HG03342 (cell line): ENCODE measurements at regions not wholly inside any gene's neighbourhood (a gene's known extent, or its start where the extent isn't known, plus 50 kb on each side); places are given as distances from the start of the nearest gene placed in this dataset.
A peak's percentile ranks its signal among the peaks of the same experiment; 100 is the strongest.
"Not testable (repeated sequence)": the region's sequence is repeated elsewhere in the genome, so short reads cannot be mapped to it uniquely, and the experiment has no call there.

ENCODE experiments used
- ATAC-seq: cut with Tn5 transposase; IDR thresholded peaks from one replicate; pipeline ENCODE4 v1.9.1; 2021; ENCODE audit warnings: mild to moderate bottlenecking, moderate library complexity; ENCODE audit not compliant: unreplicated experiment

DNA sequence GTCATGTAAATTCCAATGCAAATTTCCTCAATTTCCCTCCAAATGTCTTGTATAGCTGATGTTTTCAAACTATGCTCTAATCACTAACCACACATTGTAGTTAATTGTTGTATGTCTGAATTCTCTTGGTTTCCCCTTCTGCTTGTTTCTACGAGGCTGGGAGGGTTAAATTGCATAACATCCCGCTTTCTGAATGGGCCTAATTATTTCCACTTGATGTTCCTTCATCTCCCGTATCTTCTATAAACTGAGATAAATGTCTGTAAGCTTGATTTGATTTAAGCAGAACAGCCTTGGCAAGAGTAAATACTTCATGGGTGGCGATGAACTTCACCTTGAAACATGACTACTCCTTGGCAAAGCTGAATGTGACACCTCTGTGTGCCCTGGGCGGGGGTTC, 72.2 kb downstream of the SERINC2 start:
- no peak for ATAC-seq

DNA sequence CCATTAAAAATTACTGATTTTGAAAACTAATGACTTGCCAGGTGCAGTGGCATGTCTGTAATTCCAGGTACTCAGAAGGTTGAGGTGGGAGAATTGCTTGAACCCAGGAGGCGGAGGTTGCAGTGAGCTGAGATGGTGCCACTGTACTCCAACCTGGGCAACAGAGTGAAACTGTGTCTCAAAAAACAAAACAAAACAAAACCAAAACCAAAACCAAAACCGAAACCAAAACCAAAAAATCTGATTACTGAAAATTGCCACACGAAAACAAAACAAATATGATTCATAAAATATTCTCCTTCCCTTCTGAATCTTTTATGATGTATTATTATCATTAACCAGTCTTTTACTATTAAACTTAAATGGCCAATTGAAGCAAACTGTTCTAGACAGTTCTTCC, 74.1 kb downstream of the SERINC2 start:
- ATAC-seq = no peak

DNA sequence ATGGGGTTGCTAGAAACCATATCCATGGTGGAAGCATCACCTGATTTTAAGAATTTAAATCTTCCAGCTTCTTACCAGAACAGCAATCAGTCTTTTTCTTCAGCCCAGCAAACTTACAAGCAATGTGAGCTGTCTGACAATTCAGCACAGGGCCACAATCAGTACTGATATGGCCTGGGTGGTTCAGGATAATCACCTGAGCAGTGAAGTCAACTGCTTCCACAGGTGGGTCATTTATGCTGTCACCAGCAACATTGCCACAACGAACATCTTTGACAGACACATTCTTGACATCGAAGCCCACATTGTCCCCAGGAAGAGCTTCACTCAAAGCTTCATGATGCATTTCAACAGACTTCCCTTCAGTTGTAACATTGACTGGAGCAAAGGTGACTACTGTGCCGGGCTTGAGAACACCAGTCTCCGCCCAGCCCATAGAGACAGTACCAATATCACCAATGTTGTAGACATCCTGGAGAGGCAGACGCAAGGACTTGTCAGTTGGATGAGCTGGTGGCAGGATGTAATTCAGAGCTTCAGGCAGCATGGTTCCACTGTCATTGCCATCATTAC, 74.8 kb downstream of the SERINC2 start:
- ATAC-seq = no peak

DNA sequence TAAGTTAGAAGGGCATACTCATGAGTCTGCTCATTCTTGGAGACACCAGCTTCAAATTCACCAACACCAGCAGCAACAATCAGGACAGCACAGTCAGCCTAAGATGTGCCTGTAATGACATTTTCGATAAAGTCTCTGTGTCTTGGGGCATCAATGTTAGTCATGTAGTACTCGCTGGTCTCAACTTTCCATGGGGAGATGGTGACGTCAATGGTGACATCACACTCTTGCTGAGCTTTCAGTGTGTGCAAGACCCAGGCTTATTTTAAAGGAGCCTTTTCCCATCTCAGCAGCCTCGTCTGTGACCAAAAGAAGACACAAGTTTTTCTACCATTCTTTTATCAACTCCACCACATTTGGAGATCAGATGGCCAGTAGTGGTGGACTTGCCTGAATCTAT, 75.5 kb downstream of the SERINC2 start:
- ATAC-seq = no peak

DNA sequence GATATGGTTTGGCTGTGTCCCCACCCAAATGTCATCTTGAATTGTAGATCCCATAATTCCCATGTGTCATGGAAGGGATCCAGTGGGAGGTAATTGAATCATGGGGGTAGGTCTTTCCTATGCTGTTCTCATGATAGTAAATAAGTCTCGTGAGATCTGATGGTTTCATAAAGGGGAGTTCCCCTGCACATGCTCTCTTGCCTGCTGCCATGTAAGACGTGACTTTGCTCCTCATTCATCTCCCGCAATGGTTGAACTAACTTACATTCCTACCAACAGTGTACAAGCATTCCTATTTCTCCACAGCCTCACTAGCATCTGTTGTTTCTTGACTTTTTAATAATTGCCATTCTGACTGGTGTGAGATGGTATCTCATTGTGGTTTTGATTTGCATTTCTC, 76.6 kb downstream of the SERINC2 start:
- not testable (repeated sequence) for ATAC-seq

DNA sequence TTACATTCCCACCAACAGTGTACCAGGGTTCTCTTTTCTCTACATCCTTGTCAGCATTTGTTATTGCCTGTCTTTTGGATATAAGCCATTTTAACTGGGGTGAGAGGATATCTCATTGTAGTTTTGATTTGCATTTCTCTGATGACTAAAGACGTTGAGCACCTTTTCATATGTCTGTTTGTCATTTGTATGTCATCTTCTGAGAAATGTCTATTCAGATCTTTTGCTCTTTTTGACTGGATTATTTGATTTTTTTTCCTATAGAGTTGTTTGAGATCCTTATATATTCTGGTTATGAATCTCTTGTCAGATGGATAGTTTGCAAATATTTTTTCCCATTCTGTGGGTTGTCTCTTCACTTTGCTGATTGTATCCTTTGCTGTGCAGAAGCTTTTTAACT, 77.6 kb downstream of the SERINC2 start:
- ATAC-seq = not testable (repeated sequence)

DNA sequence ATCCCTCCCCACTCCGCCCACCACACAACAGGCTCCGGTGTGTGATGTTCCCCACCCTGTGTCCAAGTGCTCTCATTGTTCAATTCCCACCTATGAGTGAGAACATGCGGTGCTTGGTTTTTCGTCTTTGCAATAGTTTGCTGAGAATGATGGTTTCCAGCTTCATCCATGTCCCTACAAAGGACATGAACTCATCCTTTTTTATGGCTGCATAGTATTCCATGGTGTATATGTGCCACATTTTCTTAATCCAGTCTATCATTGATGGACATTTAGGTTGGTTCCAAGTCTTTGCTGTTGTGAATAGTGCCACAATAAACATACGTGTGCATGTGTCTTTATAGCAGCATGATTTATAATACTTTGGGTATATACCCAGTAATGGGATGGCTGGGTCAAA, 81.0 kb upstream of the TINAGL1 start:
- not testable (repeated sequence) for ATAC-seq

DNA sequence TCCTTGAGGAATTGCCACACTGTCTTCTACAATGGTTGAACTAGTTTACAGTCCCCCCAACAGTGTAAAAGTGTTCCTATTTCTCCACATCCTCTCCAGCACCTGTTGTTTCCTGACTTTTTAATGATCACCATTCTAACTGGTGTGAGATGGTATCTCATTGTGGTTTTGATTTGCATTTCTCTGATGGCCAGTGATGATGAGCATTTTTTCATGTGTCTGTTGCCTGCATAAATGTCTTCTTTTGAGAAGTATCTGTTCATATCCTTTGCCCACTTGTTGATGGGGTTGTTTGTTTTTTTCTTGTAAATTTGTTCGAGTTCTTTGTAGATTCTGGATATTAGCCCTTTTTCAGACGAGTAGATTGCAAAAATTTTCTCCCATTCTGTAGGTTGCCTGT, 80.5 kb upstream of the TINAGL1 start:
- not testable (repeated sequence) for ATAC-seq

DNA sequence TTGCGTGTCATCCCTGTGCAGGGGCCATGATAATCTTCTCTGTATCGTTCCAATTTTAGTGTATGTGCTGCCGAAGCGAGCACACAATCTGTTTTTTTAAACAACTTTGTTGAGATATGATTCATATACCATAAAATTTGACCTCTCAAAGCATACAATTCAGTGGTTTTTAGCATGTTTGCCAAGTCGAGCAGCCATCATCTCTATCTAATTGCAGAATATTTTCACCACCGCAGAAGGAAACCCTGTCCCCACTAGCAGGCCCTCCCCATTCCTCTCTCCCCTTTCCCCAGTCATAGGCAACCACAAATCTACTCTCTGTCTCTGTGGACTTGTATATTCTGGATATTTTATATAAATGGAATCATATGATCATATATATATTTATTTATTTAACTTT, 78.7 kb upstream of the TINAGL1 start:
- ATAC-seq = no peak

DNA sequence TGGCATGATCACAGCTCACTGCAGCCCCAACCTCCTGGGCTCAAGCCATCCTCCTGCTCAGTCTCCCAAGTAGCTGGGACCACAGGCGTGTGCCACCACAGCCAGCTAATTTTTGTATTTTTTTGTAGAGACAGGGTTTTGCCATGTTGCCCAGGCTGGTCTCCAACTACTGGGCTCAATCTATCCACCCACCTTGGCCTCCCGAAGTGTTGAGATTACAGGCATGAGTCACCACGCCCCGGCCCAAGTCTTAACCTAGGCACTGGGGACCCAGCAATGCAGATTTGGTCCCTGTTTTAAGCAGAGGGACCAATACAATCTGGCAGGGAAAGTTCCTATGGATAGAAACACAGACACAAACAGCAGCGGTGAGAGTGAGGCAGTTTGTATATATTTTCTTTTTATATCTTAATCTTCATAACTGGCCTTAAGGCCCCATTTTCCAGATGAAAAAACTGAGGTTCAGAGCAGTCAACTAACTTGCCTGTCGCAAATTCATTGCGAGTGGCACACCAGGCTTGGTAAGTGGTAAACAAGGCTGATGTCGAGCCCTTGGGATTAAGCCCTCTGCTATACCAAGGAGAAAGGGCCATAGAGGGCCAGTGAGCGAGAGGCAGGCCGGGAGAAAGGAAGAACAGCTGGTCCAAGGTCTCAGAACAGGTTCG, 77.8 kb upstream of the TINAGL1 start:
- no peak for ATAC-seq

DNA sequence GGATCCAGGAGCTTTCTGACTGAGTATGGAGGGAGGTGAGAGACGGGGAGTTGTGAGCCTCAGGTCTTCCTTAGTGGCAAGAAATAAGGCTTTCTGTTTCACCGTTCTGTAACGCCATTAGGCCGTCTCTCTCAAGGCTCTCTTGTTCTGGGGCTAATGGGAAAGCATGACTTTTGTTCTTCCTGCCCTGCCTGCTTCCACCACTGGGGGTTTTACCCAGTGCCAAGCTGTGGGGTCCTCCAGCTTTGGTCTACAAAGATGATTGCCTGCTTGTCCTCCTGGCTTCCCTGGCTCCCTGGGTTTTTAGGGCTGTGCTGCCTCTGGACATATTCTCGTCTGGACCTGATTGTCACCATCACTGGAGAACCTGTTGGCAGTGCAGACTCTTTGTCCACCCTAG, 74.8 kb upstream of the TINAGL1 start:
- no peak for ATAC-seq

DNA sequence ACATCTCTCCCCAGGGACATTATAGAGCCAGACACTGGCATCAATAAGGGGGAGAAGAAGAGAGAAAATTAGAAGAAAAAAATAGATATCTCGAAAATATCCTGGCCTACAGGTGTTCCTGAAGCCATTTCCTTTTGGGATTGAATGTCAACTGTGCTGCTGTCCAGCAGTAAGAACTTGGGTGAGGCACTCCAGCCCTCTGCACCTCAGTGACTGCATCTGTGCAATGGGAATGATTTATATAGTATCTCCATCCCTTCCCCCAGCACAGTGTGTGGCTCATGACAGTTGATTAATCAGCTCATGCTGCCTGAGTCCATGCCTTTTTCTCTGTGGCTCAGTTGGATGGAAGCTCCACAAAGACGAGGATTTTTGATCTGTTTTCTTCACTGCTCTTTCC, 74.1 kb upstream of the TINAGL1 start:
- ATAC-seq = no peak

DNA sequence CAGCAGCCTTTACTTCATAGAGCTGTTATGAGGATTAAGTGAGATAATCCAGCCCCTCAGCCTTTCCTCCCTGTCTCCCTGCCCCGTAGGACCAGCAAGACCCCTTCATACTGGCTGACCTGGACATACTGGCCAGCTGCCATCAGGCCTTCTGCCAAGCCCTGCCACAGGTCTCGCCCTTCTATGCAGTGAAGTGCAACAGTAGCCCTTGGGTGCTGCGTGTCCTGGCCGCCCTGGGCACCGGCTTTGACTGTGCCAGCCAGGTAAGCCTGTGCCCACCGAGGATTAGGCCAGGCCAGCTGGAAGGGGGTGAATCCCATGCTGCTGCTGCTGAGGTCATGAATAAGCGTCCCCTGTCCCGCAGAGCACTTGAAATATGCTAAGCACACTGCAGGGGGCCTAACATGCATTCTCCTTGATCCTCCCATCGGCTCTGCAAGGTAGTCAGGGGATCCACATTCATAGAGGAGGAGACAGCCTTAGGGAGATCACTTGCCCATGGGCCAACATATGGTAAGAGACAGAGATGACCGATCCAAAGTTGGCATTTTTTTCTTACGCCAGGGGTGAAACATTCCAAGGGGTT, 73.3 kb upstream of the TINAGL1 start:
- ATAC-seq = no peak

DNA sequence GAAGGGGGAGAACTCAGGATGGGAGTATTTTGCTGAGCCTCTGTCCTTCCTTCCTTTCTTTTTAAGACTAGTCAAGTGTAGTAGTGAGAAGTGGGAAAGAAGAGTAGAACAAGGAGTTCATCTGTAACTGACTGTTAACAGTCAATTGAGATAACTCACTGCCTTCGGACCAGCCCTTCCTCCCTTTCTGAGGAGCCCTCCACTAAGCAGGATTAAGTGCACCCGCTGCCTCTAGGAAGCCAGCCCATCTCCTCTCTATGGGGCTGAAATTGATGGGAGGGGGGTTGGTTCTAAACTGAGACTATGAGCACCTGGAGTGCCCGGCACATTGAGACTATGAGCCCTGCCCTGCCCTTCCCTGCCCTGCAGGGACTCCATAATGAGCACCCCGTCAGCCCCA, 72.7 kb upstream of the TINAGL1 start:
- no peak for ATAC-seq

DNA sequence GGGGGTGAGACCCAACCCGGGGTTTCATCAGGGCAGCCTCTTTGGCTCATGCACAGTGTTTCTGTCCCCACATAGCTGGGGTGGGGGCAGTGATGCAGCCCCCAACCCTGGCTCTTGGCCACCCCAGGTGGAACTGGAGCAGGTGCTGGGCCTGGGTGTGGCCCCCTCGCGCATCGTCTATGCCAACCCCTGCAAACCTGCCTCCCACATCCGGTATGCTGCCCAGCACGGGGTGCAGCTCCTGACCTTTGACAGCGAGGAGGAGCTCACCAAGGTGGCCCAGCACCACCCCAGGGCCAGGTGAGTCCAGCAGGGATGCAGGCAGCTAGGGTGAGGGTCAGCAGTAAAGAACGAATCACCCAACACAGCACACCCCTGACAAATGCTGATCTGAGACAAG, 72.3 kb upstream of the TINAGL1 start:
- no peak for ATAC-seq

DNA sequence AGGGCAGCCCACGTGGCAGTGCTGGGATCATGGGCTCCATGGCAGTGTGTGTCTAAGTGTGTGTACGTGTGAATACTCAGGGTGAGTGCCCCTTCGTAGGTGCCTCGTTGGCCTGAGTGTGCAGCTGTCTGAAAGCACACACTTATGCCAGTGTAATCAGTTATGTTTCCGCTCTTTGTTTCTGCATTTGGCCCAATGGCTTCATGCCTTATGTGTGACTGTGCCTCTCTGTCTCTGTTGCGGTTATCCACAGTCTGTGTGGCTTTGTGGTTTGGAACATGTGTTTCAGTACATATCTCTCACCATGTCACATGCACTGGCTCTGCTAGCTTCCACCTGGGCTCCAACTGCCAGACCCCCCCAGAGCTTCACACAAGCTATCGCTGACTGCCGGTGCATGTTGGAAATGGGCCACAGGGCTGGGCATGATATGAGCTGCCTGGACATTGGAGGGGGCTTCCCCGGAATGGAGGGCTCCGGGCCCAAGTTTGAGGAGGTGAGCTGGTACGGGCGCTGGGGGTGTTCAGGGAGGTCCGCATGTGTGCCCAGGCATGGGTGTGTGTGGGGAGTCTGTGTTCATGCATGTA, 70.3 kb upstream of the TINAGL1 start:
- ATAC-seq = peak; percentile 58

DNA sequence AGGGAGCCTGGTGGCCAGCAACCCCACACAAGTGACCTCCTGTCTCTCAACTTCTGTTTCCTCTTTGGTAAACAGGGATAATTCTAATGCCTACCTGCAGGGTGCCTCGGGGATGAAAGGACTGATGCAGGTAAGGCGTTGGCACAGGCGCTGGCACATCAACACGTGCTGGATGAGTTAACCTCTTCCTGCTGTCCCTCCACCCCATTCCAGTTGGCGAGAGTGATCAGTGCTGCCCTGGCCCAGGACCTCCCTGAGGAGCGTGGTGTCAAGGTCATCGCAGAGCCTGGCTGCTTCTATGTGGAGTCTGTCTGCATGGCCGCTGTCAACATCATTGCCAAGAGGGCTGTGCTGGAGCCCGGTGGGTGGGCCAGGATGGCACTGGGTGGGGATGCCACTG, 69.1 kb upstream of the TINAGL1 start:
- ATAC-seq = no peak

DNA sequence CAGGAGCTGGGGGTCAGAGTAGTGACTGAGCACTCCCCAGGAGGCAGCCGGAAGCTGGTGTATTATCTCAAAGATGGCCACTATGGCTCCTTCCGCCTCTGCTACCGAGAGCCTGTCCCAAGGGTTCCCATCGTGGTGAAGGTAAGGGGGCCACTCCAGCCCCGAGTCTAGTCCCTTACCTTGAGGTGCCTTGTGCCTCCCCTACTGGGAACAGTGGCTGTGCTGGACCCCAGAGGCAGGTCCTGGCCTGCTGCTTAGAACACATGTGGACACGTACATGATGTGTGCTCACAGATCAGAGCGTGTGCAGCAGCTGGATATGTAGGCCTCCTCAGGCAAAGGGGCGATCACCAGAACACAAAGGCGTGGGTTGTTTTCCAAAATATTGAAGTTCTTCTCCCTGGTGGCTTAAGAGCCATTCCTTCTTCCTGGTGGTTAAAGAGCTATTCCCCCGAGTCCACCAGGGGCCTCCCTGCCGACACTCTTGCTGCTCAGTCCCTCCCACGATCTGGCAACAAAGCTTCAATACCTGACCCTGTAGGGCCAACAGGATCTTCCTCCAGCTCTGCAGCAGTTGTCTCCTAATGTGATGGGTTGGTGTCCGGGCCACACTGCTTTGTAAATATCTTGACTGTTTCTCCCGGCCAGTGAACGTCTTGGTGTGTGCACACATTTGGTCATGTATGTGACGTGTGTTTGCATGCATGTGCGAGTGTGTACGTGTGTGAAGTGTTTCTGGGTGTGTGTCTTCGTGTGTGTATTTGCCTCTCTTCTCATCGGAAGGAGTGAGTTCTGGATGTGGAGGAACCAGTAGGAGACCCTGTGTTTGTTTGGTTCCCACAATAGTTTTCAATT, 68.4 kb upstream of the TINAGL1 start:
- ATAC-seq = no peak

DNA sequence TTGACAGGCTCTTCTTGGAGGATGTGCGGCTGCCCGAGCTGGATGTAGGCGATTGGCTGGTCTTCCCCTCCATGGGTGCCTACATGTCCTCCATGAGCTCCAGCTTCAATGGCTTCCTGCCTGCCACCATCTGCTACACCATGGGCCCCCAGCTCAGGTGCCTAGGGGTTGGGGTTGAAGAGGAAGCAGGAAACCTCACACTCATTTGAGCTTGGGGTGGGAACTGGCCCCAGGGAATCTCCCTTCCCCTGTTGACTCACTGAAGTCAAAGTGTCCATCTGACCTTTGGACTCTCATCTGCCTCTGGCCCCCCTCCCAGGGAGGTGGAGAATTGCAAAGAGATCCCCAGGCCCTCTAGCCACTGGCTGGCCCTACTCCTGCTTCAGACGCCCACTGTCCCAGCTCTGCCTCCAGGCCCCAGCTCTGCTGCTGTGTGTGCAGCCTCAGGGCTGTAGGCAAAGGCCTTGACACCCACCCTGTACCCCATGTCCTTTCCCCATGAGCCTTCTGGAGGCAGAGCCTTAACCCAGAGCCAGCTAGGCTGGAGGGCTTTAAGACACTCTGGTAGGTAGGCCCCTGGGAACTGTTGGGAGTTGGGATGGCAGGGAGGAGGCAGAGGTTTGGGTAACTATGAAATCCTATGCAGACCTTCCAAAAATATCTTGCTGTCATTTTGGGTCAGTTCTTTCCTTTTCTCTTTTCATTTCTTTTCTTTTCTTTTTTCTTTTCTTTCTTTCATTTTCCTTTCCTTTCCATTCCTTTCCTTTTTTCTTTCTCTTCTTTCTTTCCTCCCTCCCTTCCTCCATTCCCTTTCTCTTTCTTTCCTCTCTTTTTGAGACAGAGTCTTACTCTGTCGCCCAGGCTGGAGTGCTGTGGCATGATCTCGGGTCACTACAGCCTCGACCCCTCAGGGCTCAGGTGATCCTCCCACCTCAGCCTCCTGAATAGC, 66.9 kb upstream of the TINAGL1 start:
- peak; percentile 59 for ATAC-seq

DNA sequence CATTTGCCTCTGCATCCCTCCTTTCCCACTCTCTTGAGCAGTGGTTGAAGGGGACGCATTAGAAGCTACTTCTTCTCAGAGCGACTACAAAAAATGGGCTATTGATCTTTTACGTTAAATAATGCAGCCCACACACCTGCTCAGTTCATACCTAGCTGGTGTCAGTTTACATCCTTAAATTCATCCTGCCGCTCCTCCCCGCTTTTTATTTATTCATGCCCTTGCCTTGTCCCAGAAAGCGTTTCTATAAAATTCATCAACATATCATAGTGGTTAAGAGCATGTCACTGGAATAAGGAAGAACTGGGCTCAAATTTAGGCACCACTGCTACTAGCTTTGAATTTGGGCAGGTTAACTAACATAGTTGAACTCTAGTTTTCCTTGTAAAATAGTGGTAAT, 66.0 kb upstream of the TINAGL1 start:
- ATAC-seq = no peak
